ENCODE measurements at regions not wholly inside any gene's neighbourhood (a gene's known extent, or its start where the extent isn't known, plus 50 kb on each side); places are given as distances from the start of the nearest gene placed in this dataset.
"Not testable (repeated sequence)": the region's sequence is repeated elsewhere in the genome, so short reads cannot be mapped to it uniquely, and the experiment has no call there.

DNA sequence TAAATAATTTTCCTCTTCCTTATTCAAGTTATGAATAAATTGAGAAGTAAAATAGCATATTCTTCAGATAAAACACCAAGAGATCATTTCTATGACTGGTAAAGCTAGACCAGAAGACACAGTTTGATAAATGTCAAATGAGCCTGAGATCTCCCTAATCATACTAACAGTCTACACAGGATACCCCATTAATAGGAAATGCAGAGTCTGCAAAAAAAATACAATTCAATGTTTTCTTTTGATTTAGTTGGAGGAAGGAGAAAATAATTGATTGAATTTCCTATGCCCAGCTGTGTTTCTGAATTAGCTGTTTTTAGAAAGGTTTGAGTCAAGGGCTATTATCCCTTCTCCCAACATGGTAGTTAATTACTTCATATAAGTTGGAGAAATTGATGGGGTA, 734.6 kb upstream of the SLITRK1 start:
- no peak for DNase-seq

- DNase-seq: peak; percentile 64
These were observed 727.4 kb upstream of the SLITRK1 start for GRCh38 chr13:84609716-84610115.

GRCh38 chr13:84607261-84608013, 725.2 kb upstream of the SLITRK1 start:
- peak; percentile 84 for DNase-seq

DNA sequence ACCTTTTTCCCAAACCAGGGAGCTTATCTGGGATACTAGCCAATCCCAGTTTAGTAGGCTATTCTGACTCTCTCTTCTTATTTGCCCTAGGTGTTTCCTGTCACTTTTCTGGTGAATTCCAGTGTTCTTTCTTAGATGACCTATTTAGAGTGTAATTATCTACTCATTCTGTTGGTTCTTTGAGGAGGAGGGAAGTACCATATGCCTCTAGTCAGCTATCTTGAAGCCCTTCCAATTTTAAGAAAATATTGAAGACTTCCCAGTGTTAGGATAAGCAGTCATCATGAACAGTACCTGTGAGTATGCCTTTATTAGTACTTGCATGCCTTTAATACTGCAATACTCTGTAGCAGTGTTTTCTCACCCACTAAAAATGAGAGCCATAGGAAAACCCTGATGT, 724.3 kb upstream of the SLITRK1 start:
- DNase-seq: no peak

- no peak for DNase-seq
These were observed 723.7 kb upstream of the SLITRK1 start for GRCh38 chr13:84605927-84606326.

DNA sequence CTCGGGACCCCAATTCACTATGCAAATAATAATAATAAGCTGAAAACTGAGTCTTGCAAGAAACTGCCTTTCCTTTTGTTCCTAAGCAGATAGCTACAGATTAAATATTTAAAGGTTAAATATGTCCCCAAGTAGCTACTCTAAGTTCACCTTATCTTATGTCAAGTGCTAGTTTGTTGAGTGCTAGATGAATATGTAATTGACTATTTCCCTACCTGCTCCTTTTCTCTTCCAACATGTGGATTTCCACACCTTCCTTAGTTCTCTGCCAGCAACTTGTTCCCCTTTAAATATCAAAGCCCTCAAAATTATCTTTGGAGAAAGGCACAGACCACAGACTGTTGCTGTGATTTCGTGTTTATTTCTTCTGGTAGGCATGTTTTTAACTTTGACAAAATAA, 709.2 kb upstream of the SLITRK1 start:
- DNase-seq: no peak

DNA sequence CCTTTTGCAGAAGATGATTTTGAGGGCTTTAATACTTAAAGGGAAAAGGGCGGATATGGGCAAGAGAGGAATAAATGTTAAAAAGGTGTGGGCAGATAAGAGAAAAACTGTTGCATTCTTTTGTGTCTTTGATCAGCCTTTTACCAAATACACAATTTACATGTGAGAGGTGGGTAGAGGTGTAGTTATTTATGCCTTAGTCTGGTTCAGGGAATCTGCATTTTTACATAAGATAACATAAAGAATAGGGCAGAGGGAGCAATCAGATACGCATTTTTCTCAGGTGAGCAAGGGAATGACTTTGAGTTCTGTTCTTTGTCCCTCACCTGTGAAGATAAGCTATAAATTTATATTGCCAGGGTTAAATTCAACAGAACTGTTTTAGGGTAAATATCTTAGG, 708.4 kb upstream of the SLITRK1 start:
- no peak for DNase-seq

DNA sequence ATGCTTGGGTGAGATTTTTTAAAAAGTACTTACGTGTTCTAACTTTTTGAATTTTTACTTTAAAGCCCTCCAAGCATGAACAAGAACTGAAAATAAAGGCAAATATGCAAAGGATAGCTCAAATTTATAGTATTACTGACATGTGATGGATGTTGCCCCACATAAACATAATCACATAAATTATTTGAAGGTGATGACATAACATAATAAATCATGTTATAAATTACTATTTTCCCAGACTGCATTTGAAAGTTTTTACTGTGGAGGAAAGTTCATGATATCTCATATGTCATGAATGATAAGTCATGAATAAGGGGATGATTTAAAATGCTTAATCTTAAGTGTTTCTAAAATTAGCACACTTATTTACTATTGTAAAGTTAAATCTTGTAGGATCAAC, 705.7 kb upstream of the SLITRK1 start:
- DNase-seq: no peak

DNA sequence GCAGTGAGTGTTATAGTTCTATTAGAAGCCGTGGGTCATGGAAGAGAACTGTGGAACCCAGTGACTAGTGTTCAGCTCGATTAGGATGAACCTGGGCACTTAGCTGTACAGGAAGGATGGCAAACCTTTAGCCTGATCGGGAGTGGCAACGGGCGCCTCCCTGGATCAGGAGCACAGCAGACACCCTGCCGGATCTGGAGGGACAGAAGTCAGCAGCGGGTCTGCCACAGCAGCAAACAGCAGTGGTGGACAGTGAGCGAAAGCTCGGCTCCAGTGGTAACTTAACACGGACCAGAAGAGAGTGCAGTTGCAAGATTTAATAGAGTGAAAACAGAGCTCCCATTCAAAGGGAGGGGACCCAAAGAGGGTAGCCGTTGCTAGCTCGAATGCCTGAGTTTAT, 697.6 kb upstream of the SLITRK1 start:
- not testable (repeated sequence) for DNase-seq

DNA sequence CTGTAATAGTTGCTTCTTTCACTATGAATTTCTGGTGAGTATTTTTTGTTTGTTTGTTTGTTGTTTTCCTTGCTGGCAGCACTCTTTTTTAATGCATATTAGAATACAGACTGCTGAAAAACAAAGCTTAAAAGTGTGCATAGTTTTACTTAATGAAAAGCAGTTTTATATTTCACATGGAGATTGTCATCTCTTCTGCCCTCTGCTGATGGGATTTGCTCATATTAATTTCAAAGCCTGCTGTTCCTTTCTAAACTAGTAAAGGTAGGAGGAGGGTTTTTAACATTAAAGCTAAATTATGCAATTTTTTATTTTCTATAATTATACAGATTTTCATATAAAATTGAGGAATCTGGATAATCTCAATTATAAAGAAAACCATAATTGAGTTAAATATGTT, 692.6 kb upstream of the SLITRK1 start:
- DNase-seq: peak; percentile 39

- no peak for DNase-seq
These were observed 689.0 kb upstream of the SLITRK1 start for GRCh38 chr13:84571264-84571663.

GRCh38 chr13:84570831-84571230, 688.6 kb upstream of the SLITRK1 start:
- peak; percentile 24 for DNase-seq

DNA sequence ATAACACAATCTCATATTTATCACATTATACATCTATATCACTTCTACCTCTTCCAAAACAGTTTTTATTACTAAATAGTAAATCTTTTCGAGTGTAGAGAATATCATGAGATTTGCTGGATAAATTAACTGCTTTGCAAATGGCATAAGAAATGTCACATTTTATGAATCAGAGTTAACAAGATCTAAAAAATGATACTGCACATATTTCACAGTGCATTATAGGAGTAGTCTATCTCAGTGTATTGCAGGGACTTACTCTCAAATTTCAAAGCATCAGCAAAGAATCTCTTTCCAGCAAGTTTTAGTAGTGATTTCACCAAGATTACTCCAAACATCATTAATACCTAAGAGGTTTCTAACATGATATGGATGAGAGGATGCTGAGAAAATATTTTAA, 687.1 kb upstream of the SLITRK1 start:
- DNase-seq: no peak

DNA sequence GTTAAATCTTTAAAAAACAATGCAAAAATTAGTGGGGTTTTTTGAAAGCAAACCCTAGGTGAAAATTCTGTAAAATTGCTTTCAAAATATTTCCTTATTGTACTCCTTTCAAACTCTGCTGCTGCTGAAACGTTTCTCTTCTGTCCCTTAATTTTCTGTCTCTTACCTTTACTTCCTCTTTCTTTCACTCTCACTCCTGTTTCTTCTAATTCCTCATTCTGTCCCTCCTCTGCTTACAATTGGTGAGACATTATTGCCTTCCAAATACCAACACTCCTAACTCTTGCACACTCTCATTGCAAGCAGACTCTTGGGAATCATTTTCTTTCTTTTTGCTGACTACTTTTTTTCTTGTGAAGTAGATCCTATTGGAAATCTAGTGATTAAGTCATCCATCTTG, 685.6 kb upstream of the SLITRK1 start:
- DNase-seq: no peak

- no peak for DNase-seq
These were observed 684.5 kb upstream of the SLITRK1 start for GRCh38 chr13:84566780-84567179.

- no peak for DNase-seq
These were observed 681.3 kb upstream of the SLITRK1 start for GRCh38 chr13:84563611-84564010.

GRCh38 chr13:84553227-84553626, 671.0 kb upstream of the SLITRK1 start:
- peak; percentile 14 for DNase-seq

GRCh38 chr13:84543962-84544361, 661.7 kb upstream of the SLITRK1 start:
- DNase-seq: no peak

DNA sequence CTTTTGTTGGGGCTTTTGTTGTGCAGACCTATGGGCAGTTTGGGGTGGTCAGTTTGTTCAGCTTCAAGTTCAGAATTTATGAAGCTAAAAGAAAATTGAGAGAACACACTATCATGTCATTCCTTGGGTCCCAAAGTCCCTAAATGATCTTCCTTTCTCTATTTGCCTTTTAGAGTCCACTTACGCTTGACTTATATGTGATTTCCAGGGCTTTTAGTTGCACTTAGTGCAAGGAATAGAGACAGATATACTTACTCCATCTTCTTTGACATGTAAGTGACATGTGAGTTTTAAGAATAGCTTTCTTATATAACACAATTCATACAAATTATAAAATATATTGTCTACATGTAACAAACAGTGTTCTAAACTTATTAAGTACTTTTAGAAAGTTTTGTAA, 660.1 kb upstream of the SLITRK1 start:
- no peak for DNase-seq

DNA sequence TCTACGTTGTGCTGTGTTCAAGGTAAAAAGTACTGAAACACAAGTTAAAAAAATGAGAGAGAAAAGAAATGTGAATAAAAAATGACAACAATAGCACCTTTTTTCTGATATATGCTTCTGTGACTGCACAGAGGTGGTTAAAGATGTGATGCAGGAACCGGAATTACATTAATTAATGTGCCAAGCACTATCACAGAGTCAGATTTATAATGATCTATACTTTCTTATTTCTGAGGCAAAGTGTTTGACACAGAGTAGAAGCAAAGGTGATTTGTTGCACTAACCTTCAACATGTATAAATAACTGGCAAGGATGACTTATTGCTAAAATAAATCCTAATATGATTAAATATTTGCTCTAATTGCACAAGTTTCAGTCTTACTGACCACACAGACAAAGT, 654.6 kb upstream of the SLITRK1 start:
- DNase-seq: no peak

DNA sequence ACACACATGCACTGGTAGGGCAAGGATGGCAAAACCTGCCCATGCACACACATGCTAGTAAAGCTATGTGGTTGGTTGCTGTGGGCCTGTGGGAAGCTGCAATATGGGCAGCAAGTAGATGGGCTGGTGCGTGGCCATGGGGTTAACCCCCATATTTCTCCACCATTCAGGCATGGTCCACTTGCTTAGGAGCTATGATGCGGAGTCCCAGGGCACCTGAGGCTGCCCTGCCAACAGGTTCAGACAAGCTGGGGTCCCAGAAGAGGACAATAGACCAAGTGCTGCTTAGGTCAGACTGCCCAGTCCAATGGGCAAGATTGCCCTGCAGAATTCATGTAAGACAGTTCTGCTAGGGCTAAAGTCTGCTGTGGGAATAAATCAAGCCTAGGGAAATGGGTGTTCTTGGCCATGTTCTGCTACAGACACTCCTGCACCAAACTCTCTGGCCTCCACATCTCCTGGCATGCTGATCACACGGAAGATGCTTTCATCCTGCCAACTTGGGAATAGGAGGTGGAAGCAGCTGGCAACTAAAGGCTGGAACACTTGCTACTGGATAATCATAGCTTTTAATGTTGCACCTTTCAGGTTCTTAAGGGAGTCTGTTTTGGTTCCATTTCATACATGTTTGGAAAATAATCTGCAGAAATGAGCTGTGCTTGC, 646.3 kb upstream of the SLITRK1 start:
- DNase-seq: no peak

DNA sequence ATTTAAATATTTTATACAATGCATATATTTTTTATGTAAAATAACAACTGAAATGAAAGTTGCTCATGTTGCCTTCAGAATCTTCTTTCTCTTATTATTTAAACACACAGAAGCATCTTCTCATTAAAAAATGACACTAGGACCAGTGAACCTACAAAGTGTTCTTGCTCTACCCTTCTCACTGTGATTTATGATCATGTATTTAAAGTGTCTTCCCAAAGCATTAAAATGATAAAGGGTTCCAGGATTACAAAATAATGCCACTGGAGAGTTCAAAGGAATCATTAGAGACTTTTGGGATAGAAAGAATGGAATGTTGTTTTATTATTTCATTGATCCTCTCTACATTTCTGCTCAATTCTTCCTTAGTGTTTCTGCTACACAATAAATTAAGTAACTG, 643.6 kb upstream of the SLITRK1 start:
- no peak for DNase-seq

- no peak for DNase-seq
These were observed 642.3 kb upstream of the SLITRK1 start for GRCh38 chr13:84524586-84524985.

DNA sequence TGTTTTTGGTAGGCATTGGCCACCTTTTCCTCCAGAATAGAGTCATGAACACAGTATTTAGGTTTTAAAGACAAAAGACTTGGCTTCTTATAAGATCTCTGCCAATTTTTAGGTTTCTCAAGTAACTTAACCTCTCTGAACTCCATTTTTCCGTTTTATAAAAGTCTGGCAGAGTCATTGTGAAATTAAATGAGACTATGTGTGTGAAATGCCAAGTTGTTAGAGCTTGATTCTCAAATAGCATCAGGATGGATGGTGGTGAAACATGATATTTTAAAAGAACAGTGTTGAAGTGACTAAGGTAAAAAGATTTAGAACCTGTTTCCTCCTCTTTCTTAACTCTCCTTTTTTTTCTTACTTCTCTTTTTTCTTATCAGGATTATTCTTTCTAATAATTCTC, 617.7 kb upstream of the SLITRK1 start:
- DNase-seq: no peak

GRCh38 chr13:84497613-84498012, 615.3 kb upstream of the SLITRK1 start:
- no peak for DNase-seq
